Cardiac septum (tissue), 1 donor: ENCODE measurements at regions not wholly inside any gene's neighbourhood (a gene's known extent, or its start where the extent isn't known, plus 50 kb on each side); places are given as distances from the start of the nearest gene placed in this dataset.
"Not testable (repeated sequence)": the region's sequence is repeated elsewhere in the genome, so short reads cannot be mapped to it uniquely, and the experiment has no call there.

Experiments
- DNase-seq: peaks from one replicate; pipeline ENCODE4 v3.0.0-alpha.2; 2020; ENCODE audit warnings: low spot score
- intact Hi-C: fragments of 100-400 bp; cut with DNase I; formaldehyde crosslinking; loops from one replicate; pipeline ENCODE4 v1.14.0; 2022
- donor health status: DM: no; HTN: no; CAD: no.

DNA sequence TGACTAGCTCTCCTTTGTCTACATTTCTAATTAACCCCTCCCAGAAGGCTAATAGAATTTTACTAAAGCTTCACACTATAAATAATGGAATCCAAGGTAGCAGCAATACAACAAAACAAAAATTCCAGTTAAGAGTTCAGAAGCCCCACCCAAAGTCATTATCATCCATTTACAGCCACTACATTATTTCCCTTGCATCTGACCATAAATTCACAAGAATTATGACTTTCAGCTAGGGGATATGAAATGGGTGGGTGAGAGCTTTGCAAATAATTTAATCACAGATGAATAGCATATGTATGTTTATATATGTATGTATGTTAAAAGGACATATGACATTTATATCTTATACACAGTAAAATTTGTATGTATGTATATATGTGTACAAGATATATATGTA lies 65.3 kb upstream of the PTGDR start:
- intact Hi-C loops: no loop called here
- no peak for DNase-seq

DNA sequence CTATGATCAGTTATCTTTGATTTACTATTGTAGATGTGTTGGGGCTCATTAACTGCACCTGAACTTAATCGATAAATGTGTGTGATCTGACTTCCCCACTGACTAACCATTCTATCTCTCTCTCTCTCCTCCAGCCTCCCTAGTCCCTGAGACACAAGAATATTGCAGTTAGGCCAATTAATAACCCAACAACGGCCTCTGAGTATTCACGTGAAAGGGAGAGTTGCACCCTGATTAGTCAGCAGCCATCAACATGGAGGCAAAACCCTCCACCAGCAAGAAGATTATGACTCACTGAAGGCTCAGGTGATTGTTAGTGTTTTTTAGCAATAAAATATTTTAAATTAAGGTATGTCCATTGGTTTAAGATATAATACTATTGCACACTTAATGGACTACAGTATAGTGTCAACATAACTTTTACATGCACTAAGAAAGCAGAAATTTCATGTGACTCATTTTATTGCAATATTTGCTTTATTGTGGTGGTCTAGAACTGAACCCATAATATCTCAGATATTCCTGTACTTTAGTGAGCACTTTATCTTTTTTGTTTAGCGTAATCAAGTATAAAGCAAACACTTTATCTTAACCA lies 77.1 kb upstream of the PTGDR start:
- no peak for DNase-seq
- intact Hi-C loops: no loop called here

DNA sequence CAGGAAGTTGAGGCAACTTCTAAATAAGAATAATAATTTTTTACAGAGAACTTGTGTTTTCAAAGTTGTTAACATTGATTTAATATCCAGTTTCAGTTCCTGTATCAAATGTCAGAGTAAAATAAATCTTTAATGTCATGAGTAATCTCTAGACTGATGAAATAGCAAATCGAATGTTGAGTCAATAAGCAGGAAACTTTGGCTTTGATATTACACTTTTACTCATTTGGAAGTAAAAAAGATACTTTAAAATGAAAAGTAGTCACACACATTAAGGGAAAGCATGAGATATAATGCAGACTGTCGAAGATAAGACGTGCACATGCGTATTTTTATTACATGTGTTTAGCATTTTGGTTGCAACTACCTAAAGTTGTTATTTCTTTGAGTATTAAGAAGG lies 78.2 kb upstream of the PTGDR start:
- no peak for DNase-seq
- intact Hi-C loops: no loop called here

DNA sequence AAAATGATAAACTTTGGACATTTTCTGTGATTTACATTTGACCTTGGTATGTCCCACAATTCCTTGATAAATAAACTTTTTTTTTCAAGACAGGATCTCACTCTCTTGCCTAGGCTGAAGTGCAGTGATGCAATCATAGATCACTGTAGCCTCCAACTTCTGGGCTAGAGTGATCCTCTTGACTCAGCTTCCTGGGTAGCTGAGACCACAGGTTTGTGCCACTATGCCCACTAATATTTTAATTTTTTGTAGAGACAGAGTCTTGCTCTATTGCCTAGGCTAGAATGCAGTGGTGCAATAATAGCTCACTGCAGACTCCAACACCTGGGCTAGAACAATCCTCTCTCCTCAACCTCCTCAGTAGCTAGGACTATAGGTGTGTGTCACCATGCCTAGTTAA lies 79.1 kb upstream of the PTGDR start:
- intact Hi-C loops: no loop called here
- DNase-seq: no peak

DNA sequence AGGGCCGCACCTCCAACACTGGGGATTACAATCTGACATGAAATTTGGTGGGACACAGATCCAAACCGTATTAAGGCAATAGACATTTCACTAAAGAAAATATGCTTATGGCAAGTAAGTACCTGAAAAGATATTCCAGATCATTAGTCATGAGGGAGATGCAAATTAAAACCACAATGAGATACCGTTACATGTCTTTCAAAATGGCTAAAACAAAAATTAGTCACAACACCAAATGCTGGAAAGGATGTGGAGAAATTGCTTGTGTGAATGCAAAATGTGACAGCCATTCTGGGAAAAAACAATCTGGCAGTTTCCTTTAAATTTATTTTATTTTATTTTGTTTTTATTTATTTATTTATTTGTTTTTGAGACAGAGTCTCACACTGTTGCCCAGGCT lies 82.3 kb upstream of the PTGDR start:
- DNase-seq: no peak
- intact Hi-C loops: no loop called here

DNA sequence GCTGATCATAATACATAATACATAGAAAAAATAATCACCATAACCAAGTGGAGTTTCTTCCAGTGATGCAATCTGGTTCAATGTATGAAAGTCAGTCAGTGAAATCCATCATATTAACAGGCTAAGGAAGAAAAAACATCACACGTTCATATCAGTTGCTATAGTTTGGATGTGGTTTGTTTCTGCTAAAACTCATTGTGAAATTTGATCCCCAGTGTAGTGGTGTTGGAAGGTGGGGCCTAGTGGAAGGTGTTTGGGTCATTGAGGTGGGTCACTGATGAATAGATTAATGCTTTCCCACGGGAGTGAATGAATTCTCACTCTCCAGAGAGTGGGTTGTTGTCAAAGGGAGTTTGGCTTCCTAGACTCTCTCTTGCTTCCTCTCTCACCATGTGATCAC lies 84.6 kb upstream of the PTGDR start:
- intact Hi-C loops: no loop called here

DNA sequence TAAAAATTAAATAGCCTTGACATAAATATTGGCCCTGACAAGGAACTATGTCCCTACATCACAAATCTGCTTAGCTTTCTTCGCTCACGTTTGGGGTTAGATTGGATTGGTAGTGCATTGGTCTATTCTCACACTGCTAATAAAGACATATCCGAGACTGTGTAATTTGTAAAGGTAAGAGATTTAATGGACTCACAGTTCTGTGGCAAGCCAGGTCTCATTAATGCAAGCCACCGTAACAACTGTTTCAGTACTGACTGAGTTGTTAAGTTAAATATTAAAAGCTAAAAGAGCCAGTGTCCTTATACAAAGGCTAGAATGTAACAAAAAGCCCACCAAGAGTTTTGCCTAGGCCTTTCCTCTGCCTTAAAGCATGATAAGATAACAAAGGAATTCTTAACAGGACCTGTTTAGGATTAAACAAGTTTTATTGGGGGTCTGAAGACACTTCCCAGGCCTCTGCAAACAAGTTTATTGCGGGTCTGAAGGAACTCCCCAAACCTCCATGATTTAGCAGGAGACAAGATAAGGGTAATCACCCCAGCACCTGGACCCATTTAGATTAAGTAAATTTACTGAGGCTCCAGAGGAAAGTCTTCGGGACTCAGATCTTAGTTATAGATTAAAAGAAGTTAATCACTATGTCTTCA lies 88.2 kb upstream of the PTGDR start:
- intact Hi-C loops: no loop called here
- DNase-seq: no peak

More for the DNA sequence above, 84.6 kb upstream of the PTGDR start:
- no peak for DNase-seq

DNA sequence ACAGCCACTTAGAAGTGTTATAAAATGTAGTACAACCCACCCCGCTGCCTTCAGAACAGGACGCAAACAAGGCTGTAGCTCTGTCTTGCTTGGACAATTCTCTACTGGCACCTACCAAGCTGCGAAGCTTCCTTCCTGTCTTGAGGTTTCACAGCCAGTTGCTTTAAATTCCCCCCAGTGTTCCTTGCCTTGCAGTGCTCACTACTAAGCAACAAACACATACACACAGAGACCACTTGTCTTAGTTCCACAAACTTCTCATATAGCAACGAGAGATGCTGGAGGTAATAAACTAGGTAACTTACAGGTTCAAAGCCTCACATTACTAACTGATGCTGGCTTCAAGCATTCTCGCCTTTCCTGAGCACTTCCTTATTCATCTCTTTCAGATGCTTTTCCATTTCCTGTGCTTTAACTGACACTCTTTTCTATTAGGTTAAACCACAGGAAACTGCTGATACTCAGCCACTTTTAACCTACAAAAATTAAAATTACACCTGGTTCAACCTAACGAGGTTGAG lies 91.5 kb upstream of the PTGDR start:
- no peak for DNase-seq
- intact Hi-C loops: no loop called here

DNA sequence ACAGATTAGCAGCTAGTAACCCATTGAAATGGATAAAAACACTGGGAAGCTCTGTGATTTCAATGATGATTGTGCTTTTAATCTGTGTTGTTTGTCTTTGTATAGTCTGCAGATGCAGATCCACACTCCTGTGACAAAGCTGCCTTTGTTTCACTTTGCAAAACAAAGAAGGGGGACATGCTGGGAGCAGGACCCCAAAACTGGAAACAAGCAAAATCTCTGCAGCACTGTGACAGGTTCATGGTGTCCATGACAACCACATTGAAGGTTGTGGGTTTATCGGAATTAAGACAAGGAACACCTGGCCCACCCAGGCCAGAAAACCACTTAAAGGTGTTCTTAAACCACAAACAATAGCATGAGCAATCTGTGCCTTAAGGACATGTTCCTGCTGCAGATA lies 95.6 kb upstream of the PTGDR start:
- DNase-seq, intact Hi-C loops: not testable (repeated sequence)

DNA sequence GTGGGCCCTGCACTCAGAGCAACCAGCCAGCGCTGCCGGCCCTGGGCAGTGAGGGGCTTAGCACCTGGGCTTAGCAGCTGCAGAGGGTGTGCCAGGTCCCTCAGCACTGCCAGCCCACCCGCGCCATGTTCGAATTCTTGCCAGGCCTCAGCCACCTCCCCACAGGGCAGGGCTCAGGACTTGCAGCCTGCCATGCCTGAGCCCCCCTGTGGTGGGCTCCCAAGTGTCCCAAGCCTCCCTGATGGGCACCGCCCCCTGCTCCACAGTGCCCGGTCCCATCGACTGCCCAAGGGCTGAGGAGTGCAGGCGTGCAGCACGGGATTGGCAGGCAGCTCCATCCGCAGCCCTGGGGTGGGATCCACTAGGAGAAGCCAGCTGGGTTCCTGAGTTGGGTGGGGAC lies 98.0 kb upstream of the NID2 start:
- DNase-seq: no peak
- intact Hi-C loops: no loop called here

DNA sequence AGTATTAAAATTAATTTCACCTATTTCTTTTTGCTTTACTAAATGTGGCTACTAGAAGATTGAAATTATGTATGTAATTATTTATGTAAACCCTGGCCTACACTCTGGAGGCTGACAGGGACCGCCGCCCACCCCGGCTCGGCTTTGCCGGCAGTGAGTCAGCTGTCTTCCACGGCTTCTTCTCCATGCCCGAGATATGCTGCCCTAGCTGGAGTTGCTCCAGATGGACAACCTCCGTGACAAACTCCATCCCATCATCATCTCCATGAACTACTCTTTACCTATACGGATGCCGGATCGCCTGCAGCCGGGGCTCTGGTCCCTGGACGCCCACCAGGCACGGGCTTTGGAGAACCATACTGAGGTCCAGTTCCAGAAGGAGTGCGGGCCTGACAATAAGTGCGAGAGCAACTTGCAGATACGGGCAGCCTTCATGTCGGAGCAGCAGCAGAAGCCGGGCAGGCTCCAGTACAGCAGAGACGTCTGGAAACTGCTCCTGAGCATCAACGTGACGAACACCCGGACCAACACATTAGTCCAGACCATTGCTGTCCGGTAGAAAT lies 86.9 kb upstream of the NID2 start:
- DNase-seq: no peak
- intact Hi-C loops: no loop called here

DNA sequence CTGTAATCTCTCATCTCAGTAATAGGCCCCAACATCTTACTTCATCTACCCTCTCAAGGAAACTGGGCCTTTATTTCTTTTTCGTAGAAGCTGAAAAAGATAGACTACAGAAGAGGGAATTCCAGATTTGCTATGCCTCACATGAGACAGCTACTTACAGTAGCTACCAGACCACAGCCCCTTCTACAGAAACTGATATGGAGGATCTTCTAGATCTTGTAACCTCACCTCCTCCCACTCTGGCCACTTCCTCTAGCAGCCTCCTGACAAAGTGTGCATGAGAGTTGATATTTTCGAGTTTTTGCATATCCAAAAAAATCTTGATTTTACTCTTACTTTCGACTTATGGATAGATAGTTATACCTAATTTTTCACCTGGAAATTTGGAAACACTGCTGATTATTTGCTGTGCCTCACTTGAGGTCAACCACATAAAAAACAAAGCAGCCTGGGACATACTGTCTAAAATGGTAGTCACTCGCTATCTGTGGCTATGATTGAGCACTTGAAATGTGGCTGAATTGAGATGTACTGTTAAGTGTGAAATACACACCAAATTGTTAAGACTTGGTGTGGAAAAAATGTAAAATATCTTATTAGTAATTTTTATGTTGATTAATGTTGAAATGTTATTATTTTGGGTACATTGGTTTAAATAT lies 86.3 kb upstream of the NID2 start:
- no peak for DNase-seq
- intact Hi-C loops: no loop called here

DNA sequence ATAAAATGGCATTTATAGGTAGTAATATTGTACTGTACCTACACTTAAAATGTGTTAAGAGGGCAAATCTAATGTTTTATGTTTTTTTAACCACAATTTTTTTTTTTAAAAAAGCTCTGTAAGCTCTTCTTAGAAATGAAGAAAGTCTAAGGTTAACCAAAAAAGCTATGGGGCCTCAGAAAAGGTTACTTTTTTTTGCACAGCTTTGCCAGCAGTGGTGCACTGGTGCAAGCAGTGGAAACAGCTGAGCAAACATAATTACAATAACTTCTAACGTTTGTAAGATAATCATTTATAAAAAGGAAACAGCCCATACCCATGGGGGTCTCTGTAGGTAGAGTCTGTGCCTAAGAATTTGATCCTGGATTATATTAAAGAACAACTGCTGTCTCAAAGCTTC lies 85.1 kb upstream of the NID2 start:
- intact Hi-C loops: no loop called here
- no peak for DNase-seq

DNA sequence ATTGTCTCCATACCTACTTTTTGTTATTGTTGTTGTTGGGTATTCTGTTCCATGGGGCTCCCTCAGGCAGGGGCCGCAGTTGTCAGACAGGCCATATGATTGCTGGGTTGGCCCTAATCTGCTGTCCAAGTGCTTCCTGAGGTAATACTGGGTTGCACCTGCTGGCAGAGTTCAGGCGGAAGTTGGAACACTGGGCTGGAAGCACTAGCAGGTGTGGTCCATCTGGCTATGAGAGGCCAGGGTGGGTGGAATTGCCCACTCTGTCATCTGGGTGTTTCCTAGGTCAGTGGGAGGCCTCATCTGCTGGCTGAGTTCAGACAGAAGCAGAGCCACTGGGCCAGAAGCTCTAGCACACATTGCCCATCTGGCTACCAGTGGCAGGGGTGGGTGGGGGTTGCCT lies 81.3 kb upstream of the NID2 start:
- no peak for DNase-seq
- intact Hi-C loops: no loop called here

DNA sequence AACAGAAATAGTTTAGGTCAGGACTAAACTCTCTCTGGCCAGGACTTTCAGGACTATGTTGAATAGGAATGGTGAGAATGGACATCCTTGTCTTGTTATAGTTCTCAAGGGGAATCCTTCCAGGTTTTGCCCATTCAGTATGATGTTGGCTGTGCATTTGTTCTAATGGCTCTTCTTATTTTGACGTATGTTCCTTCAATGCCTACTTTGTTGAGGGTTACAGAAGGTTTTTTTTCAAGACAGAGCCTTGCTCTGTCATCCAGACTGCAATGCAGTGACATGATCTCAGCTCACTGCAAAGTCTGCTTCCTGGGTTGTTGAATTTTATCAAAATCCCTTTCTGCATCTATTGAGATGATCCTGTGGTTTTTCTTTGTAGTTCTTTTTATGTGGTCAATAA lies 79.5 kb upstream of the NID2 start:
- intact Hi-C loops: no loop called here
- DNase-seq: no peak

DNA sequence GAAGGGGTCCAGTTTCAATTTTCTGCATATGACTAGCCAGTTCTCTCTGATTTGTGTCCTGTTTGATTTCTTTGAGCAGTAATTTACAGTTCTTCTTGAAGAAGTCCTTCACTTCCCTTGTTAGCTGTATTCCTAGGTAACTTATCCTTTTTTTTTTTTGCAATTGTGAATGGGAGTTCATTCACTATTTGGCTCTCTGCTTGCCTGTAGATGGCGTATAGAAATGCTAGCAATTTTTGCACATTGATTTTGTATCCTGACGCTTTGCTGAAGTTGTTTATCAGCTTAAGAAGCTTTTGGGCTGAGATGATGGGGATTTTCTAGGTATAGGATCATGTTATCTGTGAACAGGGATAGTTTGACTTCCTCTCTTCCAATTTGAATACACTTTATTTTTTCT lies 77.6 kb upstream of the NID2 start:
- DNase-seq: no peak
- intact Hi-C loops: no loop called here

DNA sequence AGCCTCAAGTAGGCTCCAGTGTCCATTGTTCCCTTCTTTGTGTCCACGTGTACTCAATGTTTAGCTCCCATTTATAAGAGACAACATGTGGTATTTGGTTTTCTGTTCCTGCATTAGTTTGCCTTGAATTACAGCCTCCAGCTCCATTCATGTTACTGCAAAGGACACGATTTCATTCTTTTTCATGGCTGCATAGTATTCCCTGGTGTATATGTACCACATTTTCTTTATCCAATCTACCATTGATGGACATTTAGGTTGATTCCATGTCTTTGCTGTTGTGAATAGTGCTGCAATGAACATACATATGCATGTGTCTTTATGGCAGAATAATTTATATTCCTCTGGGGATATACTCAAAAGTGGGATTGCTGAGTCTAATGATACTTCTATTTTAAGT lies 75.2 kb upstream of the NID2 start:
- DNase-seq, intact Hi-C loops: not testable (repeated sequence)

DNA sequence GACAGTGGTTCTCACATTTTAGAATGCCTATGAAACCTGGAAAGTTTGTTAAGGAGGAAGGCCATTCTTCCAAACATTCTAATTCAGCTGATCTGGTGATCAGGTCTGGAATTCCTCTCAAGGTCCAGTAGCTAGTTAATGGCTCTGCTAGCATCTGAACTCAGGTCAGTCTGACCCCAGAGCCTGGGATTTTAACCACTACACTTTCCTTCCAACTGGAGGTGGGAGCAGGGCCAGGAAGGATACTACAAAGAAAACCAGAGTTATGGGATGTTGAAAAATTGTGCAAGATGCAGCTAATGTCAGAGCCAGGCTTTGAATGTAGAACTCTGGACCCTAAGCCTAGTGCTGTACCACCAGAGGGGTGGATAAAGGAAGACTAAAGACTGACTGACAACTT lies 73.6 kb upstream of the NID2 start:
- intact Hi-C loops: no loop called here
- DNase-seq: no peak

DNA sequence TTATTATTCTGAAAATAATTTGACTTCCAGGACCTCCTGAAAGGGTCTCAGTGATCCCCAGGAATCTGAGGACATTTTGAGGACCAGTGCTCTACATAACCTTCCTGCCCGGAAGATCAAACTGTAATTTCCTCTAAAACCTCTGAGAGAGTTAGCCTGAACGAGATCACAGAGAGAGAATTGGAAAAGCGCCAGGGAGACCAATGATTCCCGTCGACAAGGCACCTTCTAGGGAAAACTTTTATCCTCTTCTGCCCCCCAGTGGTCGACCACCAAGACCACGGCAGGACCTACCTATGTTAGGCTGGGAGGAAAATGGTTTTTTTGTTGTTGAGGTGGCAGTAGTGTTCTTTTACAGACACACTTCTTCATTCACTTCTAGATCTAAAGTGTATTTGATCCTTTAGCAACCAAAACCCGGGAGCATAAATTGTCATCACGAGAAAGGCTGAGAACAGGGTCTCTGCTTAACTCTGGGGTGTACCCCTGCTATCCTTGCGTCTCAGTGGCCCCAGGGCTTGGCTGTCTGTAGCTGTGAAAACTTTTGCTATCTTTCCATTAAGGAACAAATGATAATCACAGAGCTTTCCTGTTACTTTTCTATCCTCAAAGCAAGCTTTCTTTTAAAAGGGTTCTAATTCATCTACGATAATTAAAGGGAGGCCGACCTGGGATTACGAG lies 62.9 kb upstream of the NID2 start:
- intact Hi-C loops: loop anchor here (1.0 to 5.0 kb wide), 3 partner anchors 59 to 135 kb away; no protein-coding TSS in a partner anchor

DNA sequence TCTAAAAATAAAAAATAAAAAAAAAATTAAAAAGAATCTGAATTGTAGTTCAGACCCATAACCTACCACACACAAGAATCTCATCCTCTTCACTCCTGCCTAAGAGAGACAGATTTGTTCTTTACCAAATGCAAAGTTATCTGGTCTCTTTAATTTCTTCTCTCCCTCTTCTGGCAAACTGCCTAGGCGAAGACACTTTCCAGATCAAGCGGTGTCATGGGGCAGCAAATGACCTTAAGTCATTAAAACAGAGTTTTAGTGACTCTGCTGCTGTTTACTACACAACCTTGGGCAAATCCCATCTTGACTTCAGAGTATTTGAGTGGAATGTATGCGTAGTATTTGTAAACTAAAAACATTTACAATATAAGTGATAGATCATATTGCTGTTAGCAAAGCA lies 60.9 kb upstream of the NID2 start:
- DNase-seq: no peak

More for the DNA sequence above, 62.9 kb upstream of the NID2 start:
- peak; percentile 88 for DNase-seq

More for the DNA sequence above, 60.9 kb upstream of the NID2 start:
- intact Hi-C loops: loop anchor here (5.0 to 10.0 kb wide), 3 partner anchors 57 to 845 kb away; no protein-coding TSS in a partner anchor
